ENCODE measurements at regions not wholly inside any gene's neighbourhood (a gene's known extent, or its start where the extent isn't known, plus 50 kb on each side); places are given as distances from the start of the nearest gene placed in this dataset.

DNA sequence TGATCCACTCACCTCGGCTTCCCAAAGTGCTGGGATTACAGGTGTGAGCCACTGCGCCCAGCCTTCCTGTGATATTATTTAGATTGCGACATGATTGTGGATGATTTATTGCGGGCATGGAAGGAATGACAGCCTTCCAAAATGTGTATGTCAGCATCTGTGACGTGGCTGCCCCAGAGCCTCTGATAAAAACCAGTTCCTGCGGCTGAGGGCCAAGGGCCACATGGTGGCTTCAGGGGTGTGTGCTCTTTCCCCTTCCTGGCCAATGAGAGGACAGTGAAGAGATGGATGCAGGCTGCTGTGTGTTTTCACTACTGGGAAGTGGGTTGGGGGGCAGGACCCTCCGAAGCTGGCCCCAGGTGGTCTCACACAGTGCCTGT lies 57.4 kb upstream of the HGFAC start:
- no peak for DNase-seq

DNA sequence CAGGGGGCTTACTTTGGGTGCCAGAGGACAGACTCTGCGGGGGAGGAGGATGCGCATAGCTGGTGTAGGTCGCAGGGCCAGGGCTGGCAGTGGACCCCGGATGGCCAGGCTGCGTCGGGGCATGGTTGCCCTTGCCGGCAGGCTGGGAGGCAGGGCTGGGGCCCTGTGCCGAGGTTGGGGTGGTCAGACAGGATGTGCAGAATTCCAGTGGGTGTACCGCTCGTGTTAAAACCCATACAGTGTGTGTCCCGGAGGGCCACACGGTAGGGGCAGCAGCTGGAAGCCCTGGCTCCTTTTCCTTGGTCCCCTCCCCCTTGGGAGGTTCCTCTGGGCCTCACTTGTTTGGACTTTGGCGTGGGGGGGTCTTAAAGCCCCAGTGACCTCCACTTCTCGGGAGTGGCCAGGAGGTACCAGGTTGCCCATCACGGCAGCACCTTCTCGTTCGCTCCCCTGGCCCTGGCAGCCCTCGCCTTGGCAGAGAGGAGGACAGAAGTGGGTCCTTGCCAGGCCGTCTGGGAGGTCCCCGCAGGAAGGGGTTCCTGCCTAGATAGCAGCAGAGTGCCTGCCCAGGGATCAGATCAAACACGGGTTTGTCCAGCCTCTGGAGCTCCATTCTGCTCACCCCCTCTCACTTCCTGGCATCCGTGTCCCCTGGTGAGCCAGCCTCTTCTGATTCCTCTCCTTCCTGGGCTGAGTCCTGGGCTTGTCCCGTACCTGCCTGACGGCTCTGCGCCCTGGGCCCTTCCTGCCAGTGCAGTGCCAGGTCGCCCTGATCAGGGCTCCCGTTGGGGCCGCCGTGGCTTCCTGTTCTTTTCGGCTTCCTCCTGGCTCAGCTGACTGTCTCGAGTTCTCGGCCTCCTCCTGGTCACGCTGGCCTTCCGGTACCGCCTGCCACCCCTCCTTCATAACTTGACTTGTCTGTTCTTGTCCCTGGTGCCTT lies 56.7 kb upstream of the HGFAC start:
- no peak for DNase-seq

DNA sequence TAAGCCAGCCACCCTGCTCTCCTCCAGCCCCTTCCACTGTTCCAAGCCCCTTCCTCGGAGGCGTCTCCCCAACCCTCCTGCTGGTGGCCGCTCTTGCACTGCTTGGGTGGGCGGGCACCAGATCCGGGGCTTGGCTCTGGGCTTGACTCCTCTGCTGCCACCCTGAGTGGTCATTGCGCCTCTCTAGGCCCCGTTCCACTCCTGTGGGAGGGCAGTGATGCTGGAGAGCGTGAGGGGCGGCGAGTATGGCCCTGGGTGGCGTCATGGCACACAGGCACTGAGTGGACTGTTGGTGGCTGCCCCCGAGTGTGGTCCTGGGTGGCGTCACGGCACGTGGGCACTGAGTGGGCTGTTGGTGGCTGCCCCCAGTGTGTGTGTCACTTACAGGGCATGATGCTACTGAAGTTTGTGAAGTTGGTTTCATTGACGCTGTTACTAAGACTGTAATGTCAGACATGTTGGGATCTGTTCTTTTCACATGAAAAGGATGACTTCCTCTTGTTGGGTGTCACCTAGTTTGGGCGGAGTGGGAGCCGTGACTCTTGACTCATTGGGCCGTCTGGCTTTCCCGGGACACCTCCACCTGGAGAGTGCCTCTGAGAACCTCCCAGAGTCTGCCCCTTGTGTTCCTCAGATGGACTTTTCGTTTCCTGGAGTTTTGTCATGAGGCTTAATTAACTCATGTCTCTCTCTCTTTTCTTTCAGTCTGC lies 55.9 kb upstream of the HGFAC start:
- DNase-seq, result no peak

DNA sequence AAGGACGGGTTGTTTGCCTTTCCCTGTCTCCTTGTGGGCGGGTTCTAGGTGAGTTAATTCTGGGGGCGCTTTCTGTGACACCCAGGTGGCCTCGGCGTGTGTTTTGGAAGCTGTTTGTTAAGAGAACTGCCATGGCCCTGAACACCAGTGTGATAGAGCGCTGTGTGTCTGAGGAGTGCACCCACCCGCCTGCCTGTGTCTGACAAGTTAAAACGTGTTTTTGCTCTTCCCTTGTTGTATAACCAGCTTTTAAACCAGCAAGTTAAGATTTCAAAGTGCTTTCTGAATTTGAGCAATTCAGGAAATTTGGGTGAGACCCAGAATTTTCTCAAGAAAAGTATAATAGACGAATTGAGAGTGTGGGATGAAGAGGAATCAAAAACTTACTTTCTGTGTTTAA lies 55.2 kb upstream of the HGFAC start:
- DNase-seq, result no peak

DNA sequence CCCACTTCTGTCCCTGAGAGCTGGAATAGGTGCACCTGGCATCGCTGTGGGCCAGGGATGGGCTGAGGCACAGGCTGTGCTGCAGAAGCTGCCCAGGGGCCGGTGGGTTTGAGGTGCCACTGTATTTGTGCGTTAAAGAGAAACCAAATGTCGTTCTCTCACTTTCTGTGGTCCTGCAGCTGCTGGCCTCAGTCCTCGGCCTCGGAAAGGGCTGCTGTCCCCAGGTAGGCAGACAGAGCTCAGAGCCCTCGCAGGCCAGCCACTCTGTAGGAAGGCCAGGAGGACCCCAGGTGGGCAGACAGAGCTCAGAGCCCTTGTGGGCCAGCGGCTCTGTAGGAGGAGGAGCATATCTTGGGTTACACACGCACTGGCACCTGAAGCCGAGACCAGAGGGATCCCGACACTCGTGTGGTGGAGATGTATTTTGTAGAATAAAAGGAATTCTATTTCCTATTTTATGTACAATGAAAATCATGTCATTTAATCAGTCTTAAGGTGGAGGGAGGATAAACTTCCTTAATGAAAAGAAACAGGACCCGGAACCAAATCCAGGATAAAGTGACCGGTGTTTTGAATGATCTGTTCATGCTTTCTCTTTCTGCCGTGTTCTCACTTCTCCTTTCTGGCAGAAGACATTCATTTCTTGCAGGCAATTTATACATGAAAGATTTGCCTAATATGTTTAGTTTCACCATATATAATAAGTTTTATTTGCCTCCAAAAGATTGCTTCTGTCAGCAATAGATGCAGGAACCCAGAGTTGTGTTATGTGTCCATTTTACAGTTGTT lies 54.4 kb upstream of the HGFAC start:
- no peak for DNase-seq

DNA sequence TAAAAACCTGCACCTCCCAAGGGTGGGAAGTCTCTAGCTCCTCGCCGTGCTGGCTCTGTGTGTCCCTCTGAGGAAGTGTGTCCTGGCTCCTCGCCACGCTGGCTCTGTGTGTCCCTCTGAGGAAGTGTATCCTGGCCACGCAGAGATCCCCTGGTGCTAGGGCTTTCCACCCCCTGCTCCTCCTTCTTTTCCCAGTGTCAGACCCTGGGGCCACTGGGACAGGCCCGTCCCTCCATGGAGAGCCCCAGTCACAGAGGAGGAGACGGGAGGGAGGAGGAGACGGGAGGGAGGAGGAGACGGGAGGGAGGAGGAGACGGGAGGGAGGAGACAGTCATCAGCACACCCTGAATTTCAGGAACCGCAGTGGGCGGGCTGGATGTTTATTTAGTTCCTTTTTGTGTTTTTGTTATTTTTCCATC lies 53.8 kb upstream of the HGFAC start:
- no peak for DNase-seq

DNA sequence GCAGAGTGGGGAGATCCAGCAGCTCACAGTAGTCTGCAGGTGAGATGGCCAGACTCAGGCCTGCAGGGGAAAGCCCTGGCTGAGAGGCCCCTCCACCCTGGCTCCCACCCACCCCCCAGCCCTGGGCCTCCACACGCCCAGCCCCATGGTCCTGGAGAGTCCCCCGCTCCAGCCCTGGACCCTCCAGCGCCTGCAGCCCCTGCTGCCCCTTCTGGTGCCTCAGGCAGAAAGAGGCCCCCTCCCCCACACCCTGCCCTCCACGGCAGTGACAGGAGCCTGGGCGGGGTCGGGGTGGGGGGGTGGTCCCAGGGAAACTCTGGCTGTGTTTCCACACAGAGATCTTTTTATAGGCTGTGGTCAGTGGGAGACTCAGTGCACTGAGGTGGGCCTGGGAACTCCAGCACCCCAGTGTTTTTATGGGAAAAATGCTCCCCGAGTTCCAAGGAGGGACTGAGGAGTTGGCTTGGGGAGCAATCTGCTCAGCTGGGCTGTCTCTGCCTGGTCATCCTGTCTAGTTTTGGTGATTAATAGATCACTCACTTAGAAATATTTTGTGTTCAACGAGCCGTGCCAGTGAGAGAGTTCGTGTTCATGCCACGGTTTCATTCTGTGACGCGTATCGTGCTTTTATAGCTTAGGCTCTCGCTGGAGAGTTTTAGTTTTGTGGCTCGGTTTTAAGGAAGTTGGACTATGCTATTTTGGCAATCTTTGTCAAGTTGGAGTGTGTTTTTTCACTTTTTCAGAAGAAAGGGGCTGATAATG lies 53.1 kb upstream of the HGFAC start:
- no peak for DNase-seq

DNA sequence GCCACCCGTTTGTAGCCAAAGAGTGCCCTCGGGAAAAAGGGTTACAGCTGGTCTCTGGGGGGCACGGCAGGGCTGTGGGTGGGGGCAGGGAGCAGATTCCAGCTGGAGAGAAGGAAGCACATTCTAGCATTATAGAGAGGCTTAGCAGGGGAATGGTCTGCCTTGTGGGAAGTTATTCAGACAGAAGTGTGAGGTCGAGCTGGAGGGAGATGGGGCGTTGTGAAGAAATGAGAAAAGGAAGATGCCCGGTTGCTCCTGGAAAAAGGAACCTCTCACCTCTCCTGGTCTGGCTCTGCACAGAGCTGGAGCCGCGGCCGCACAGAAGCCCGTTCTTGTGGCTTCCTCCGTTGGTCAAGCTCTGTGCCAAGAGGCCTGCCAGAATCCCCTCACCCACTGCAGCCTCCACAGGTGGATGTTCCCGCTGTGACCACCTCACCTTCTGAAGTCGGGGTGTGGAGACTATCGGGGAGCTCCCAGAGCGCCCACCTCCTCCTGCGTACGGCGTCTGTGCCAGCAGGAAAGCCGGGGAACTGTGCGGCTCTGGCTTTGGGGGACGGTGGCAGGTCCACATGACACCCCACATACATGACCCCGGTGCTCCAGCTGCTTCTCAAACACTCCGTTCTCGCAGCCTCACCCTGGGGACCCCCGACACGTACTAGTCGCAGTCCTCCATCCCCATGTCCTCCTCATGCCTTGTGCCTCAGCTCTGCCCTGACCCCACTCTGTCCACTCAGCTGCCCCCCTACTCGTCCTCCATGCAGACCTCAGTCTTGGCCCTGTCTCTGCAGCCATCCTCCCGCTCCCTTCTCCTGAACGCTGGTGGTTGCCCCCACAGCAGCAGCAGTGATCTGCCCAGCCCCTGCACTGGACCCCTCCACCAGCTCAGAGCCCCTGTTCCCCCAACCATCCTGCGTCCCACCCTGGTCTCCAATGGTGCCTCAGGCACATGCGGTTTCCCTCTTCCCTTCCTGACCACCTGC lies 52.2 kb upstream of the HGFAC start:
- no peak for DNase-seq

DNA sequence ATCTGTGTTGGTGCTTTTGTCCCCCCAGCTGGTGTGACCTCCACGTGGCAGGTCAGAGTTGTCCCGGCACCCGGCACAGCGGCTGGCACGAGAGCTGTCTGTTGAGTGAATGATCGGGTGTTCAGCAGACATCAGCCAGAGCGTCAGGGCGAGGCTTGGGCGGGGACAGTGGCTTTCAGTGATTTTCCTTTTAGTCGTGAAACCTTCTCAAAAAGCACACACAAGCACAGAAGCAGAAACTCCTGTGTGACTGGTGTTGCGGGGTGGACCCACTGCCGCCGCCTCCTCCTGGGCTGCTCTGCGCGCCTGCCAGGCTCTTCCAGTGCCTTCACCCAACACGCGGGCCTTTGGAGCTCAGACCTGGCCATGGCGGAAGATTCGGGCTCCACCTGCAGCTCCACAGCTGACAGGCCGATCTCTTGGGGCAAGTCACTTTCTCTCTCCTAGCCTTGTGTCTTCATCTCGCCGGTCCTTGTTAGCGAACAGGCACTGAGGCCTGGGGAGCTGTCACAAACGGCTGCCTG lies 51.4 kb upstream of the HGFAC start:
- no peak for DNase-seq

DNA sequence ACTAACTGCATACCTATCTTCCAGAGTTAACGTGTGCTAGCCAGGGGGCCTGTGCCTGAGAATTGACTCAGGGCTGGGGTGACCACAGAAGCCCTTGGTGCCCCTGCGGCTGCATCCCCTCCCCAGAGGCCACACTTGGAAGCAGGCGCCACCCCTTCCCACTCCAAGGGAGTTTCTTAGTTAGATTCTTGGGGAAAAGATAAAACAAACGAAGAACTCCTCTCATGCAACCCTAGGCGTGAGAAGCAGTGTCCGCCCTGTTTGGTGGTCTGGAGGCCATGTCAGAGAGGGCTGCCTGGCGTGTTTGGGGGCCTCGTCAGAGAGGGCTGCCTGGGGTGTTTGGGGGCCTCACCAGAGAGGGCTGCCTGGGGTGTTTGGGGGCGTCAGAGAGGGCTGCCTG lies 50.3 kb upstream of the HGFAC start:
- no peak for DNase-seq

Measured in stimulated activated CD4-positive, alpha-beta T cell treated with anti-CD3 and anti-CD28 coated beads, Interleukin-1b, Interleukin-23, amount 100 ng/mL, for 48 hours (primary cell).